Activated T-cell treated with anti-CD3 and anti-CD28 coated beads for 48 hours (primary cell): ENCODE measurements at regions not wholly inside any gene's neighbourhood (a gene's known extent, or its start where the extent isn't known, plus 50 kb on each side); places are given as distances from the start of the nearest gene placed in this dataset.

ENCODE experiments used
- DNase-seq: peaks from one replicate; pipeline ENCODE4 v3.0.0-alpha.2; 2020; ENCODE audit warnings: low read depth

DNA sequence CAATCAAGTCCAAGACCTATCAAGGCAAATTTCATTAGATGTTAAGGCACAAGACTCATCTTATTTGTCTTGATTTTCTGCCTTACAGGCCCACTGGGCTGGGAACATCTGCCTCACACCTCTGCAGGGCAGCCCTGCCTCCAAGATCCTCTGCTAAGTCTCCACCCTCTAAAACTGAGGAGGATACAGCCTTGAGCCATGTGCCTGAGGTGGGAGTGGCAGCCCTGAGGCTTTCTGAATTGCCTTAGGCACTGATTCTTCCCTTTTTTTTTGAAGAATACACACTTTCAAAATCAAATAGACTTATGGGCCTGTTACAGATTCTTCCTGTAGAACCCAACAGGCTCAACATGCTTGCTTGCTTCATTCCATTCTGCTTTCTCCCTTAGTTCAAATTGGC lies 544.3 kb upstream of the ADAMTS5 start:
- DNase-seq: no peak

GRCh38 chr21:27507695-27508094 lies 540.8 kb upstream of the ADAMTS5 start:
- no peak for DNase-seq

GRCh38 chr21:27505516-27505915 lies 538.6 kb upstream of the ADAMTS5 start:
- DNase-seq: no peak

- no peak for DNase-seq
Observed at GRCh38 chr21:27502801-27503200, 535.9 kb upstream of the ADAMTS5 start.

DNA sequence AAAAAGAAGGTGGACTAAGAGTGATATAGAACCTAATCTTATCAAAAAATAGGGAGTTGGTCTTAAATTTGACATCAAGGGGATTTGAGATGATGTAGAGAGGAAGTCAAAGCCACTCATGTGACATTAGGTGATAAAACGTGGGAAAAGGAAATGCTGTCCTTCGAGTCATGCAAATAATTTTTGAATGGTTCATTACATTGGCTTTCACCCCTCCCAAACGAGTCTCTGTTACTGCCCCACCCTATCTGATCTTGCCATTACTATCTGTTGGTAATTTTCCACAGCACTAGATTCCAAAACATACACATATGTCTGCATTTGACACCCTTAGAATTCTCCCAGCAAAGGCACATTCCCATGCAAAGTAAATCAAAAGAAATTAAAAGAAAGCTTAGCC lies 531.1 kb upstream of the ADAMTS5 start:
- DNase-seq: no peak

- DNase-seq: no peak
Observed at GRCh38 chr21:27495836-27496235, 528.9 kb upstream of the ADAMTS5 start.

GRCh38 chr21:27493542-27493941 lies 526.7 kb upstream of the ADAMTS5 start:
- DNase-seq: no peak

DNA sequence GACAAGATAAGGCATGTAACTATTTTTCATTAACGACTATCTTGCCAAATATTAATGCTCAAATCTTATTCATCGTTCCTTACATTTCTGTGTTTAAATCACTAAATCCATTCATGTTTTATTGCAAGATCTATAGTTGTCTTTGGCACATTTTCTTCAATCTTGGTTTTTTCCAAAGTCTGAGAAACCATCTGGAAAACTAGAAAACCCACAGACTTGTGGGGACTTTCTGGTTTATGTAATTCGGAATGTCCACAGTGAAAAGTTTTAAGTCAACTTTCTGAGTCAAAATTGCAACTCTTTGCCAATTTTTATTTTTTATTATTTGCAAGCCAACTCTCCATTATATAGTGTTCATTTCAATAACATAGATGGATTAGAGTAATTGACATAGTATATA lies 520.8 kb upstream of the ADAMTS5 start:
- DNase-seq: no peak

- no peak for DNase-seq
Observed at GRCh38 chr21:27480841-27481261, 514.0 kb upstream of the ADAMTS5 start.

DNA sequence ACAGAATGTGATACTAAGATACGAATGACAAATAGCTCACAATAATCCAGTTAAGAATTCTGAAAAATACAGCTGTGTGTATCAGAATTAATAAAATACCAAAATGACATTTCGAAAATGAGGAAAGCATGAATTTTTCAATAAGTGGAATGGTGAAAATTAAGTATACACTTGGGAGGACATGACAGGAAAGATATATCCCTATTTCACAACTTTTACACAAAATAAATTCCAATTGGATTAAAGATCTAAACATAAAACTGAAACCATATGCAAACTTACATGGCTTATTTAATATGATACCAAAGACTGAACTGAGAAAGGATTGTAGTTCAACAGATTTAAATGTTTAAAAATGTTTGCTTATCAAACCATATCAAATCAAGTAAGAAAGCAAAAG lies 510.4 kb upstream of the ADAMTS5 start:
- DNase-seq: no peak

- DNase-seq: no peak
Observed at GRCh38 chr21:27476696-27477095, 509.8 kb upstream of the ADAMTS5 start.

- DNase-seq: no peak
Observed at GRCh38 chr21:27475363-27475955, 508.6 kb upstream of the ADAMTS5 start.

- no peak for DNase-seq
Observed at GRCh38 chr21:27467366-27467765, 500.5 kb upstream of the ADAMTS5 start.

DNA sequence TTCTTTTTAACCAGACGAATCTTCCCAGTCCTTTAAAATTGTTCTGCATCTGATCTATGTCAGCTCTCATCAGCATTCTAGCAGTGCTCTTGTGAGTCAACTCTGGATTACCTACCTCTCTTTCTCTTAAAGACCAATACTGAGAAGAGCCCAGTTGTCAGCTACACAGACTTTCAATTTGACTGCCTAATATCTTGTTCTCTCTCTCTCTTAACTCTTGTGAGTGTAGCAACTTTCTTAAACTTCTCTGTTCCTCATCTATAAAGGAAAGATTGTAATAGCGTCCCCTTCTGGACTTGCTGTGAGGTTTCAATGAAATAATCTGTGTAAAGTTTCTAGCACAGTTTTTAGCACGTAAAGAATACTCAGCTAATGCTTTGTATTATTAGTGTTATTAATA lies 499.3 kb upstream of the ADAMTS5 start:
- DNase-seq: no peak

- no peak for DNase-seq
Observed at GRCh38 chr21:27464648-27465047, 497.8 kb upstream of the ADAMTS5 start.

- DNase-seq: no peak
Observed at GRCh38 chr21:27462726-27463125, 495.8 kb upstream of the ADAMTS5 start.

DNA sequence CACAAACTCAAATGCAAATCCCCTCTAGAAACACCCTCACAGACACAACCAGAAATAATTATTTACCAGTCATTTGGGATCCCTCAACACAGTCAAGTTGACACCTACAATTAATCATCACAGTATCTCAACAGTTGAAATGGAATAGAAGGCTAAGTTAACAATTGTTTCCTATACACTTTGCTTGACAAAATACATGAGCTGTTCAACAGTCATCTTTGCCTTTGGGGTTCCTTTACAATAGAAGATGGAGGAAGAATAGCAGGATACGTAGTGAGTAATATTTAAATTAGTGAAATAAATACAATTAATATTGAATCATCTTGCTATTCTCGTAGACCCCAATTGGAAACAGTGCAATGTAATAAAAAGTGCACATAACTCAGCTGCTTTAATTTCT lies 487.3 kb upstream of the ADAMTS5 start:
- DNase-seq: no peak

- DNase-seq: no peak
Observed at GRCh38 chr21:27451116-27451515, 484.2 kb upstream of the ADAMTS5 start.

DNA sequence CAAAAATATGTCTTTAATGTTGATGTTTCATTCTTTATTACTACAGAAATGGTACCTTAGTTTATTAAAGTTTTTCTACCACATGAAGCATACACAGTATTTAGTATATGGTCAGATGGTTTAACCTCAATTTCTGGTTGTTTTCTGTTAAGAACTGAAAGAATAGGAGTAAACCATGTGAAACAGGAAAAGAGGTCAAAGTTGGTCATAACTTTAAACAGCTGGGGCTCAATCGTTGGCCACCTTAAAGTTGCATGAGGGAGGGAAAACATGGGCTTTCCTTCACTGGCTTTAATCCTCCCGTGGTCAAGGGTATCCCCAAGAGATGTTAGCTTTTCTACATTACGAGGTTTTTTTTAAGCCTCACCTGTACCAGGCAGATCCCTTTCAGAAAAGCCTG lies 483.3 kb upstream of the ADAMTS5 start:
- no peak for DNase-seq

- DNase-seq: no peak
Observed at GRCh38 chr21:27448960-27449359, 482.1 kb upstream of the ADAMTS5 start.

DNA sequence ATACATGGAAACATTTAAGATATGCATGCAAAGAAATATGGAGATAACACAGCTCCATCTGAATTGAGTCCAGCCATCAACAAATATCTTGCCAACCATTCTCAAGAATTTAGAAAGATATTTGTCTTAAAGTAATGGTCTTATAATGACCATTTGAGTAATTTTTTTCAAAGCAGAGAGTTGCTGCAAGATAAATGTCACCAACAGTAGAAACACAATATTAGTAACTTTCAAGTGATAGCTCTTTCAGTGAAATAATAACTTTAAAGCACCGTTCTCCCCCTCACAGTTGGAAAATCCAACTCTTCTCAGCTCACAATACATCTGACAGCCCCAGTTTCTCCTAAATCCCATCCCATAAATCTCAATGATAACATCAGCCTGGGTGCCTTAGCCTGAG lies 481.0 kb upstream of the ADAMTS5 start:
- DNase-seq: no peak

DNA sequence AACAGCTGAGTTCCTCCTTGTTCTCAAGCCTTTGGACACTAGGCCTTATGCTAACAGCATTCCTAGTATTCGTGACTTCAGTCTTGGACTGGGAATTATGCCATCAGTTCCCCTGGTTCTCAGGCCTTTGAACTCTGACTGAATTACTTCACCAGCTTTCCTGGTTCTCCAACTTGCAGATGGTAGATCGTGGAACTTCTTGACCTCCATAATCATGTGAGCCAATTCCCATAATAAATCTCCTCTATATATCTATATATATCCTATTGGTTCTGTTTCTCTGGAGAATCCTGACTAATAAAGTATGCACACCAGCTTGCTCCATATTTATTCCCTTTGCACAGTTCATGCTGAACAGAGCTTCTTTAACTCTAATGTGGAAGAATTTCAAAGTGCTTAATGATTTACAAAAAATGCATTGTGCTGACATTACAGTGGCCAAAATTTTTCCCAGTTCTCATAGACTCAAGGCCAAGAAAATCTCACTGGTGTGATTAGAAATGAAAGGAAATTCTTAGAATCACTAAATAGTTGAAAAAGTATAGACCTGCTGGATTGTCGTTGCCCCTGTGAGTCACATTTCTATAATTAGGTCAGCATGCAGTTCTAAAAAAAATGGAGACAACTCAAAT lies 462.9 kb upstream of the ADAMTS5 start:
- no peak for DNase-seq

GRCh38 chr21:27426196-27426595 lies 459.3 kb upstream of the ADAMTS5 start:
- no peak for DNase-seq

DNA sequence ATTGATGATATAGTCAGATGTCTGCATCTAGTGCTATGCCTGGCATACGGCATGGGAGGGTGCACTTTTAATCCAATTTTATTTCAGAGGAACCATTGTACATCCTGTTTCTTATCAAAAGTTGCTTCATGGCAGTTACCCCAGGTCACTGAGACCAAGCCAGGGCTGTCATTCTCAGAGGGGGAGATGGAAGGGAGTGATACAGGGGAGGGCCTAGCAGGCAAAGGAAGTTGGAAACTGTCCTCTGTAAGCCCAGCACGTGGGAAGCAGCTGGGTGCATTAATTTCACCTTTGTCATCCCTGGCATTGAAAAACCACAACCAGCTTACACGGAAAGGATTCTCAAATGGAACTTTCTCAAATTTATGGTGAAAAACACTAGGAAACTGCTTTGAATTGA lies 458.7 kb upstream of the ADAMTS5 start:
- no peak for DNase-seq
